Muscle layer of colon (tissue), 2 donors: ENCODE measurements at regions not wholly inside any gene's neighbourhood (a gene's known extent, or its start where the extent isn't known, plus 50 kb on each side); places are given as distances from the start of the nearest gene placed in this dataset.
"Not testable (repeated sequence)": the region's sequence is repeated elsewhere in the genome, so short reads cannot be mapped to it uniquely, and the experiment has no call there.

Experiments
- H3K27ac ChIP-seq: one replicate; pipeline ENCODE4 v1.7.0; 2013; ENCODE audit warnings: low read depth, mild to moderate bottlenecking, low read length, moderate library complexity
- H3K27me3 ChIP-seq, 2 donors: one replicate each; pipeline ENCODE4 v1.7.0; 2013; ENCODE audit warnings: low read length in 2 of 2, mild to moderate bottlenecking in 2 of 2; ENCODE audit not compliant: insufficient read depth in 2 of 2, control insufficient read depth in 1 of 2
- H3K36me3 ChIP-seq: one replicate; pipeline ENCODE4 v1.7.0; 2013; ENCODE audit warnings: mild to moderate bottlenecking, low read length; ENCODE audit not compliant: insufficient read depth
- H3K4me1 ChIP-seq: one replicate; pipeline ENCODE4 v1.7.0; 2013; ENCODE audit warnings: mild to moderate bottlenecking, low read length; ENCODE audit not compliant: insufficient read depth
- H3K4me3 ChIP-seq, 2 donors: one replicate each; pipeline ENCODE4 v1.7.0; 2013; ENCODE audit warnings: low read length in 2 of 2, low read depth in 1 of 2, mild to moderate bottlenecking in 1 of 2, moderate library complexity in 1 of 2
- H3K9ac ChIP-seq: one replicate; pipeline ENCODE4 v1.7.0; 2013; ENCODE audit warnings: low read length
- H3K9me3 ChIP-seq: one replicate; pipeline ENCODE4 v1.7.0; 2013; ENCODE audit warnings: mild to moderate bottlenecking, low read length
- donor health status: abdominal sarcoma.
- donor health status: Adenocarcinoma of cecum.

DNA sequence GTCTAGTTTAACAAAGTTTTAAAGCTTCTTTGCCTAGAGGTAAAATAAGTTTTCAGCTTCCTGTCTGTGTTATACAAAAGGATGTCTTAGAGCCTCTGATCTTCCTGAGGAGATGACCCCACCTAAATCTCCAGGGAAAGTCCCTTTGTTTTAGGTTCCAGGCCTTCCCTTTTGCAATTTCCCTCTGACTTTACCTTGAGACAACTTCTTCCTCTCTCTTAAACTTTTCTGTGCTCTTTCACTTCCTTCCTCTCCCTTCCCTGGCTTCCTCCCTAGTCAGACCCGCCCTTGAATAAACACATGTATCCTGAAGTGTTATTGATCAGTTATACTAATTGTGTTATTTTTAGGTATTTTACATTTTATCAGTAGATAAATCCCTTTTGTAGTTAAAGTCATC is 134.8 kb downstream of the DYRK2 start:
- no peaks in the 10 kb centered on the region for H3K36me3 ChIP-seq
- H3K4me3 ChIP-seq = no peak overlapping the region
- no peaks in the 10 kb centered on the region for H3K27me3 ChIP-seq

GRCh38 chr12:67784831-67785230 is 136.3 kb downstream of the DYRK2 start:
- H3K36me3 ChIP-seq = no peaks in the 10 kb centered on the region
- H3K9ac ChIP-seq = no peak overlapping the region
- no peaks in the 10 kb centered on the region for H3K27me3 ChIP-seq
- no peak overlapping the region for H3K27ac ChIP-seq
- no peaks in the 10 kb centered on the region for H3K4me1 ChIP-seq
- no peaks in the 10 kb centered on the region for H3K9me3 ChIP-seq
- H3K4me3 ChIP-seq = no peak overlapping the region

More for the DNA sequence above, 134.8 kb downstream of the DYRK2 start:
- H3K9ac ChIP-seq = no peak overlapping the region
- no peak overlapping the region for H3K27ac ChIP-seq
- no peaks in the 10 kb centered on the region for H3K9me3 ChIP-seq
- H3K4me1 ChIP-seq = no peaks in the 10 kb centered on the region

DNA sequence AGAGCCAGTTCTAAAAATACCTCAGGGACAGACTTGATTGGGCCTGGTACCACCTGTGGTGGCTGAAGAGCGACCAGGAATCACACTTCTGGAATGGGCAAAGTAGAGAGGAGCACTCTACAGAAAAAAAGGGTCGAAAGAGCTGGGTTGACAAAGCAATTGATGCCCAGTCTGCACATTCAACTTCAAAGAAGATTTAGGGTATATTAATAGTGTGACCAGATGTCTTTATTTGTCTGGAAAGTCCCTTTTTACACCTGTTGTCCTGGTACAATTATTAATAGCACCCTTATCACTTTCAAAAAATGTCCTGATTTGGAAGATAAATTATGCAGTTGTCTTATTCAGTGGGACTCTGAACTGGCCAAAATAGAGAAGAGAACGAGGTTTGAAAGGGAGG is 137.5 kb downstream of the DYRK2 start:
- H3K9ac ChIP-seq = no peak overlapping the region
- H3K36me3 ChIP-seq = no peaks in the 10 kb centered on the region
- no peaks in the 10 kb centered on the region for H3K27me3 ChIP-seq
- no peaks in the 10 kb centered on the region for H3K4me1 ChIP-seq
- H3K27ac ChIP-seq = no peak overlapping the region
- no peaks in the 10 kb centered on the region for H3K9me3 ChIP-seq
- H3K4me3 ChIP-seq = no peak overlapping the region

DNA sequence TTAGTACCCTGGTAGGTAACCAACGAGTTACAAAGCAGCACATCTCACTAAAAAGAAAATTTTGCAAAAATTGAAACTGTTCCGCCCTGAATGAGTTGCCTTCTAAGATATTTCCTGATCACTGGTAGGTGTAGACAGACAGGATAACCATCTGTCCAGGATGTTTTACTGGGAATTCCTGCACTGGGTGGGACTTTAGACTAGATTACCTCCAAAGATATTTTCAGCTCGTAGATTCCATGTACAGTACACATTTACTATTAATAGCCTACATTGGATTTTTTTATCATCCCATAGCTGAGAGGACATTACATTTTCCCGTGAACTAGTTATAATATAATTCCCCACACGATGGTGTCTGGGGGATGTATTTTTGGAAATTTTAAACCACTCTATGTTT is 139.6 kb downstream of the DYRK2 start:
- Histone ChIP-seq H3K27ac (no peak overlapping the region), H3K36me3 (no peaks in the 10 kb centered on the region), H3K9me3 (no peaks in the 10 kb centered on the region), H3K4me1 (no peaks in the 10 kb centered on the region), H3K4me3 (no peak overlapping the region), H3K27me3 (no peaks in the 10 kb centered on the region), H3K9ac (no peak overlapping the region)

- Histone ChIP-seq H3K4me1 (no peaks in the 10 kb centered on the region), H3K36me3 (no peaks in the 10 kb centered on the region), H3K9me3 (no peaks in the 10 kb centered on the region), H3K27ac (no peak overlapping the region), H3K27me3 (no peaks in the 10 kb centered on the region), H3K9ac (no peak overlapping the region), H3K4me3 (no peak overlapping the region)
Measured at GRCh38 chr12:67789266-67789665, 140.7 kb downstream of the DYRK2 start.

- Histone ChIP-seq H3K27ac (no peak overlapping the region), H3K9ac (no peak overlapping the region), H3K4me3 (no peak overlapping the region), H3K4me1 (no peaks in the 10 kb centered on the region), H3K27me3 (no peaks in the 10 kb centered on the region), H3K9me3 (no peaks in the 10 kb centered on the region), H3K36me3 (no peaks in the 10 kb centered on the region)
Measured at GRCh38 chr12:67790660-67791059, 142.1 kb downstream of the DYRK2 start.

DNA sequence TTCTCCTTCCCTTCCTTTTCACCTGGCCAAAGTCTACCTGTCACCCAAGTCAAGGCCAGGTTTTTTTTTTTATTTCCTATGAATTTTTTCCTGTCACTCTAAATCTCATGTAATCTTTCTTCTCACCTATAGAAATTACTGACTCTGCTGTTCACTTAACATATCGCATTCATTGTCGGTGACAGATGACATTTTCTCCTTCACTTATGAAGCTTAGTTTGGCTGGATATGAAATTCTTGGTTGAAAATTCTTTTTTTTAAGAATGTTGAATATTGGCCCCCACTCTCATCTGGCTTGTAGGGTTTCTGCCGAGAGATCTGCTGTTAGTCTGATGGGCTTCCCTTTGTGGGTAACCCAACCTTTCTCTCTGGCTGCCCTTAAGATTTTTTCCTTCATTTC is 142.8 kb downstream of the DYRK2 start:
- not testable (repeated sequence) for H3K27me3 ChIP-seq, H3K36me3 ChIP-seq, H3K9me3 ChIP-seq, H3K4me3 ChIP-seq, H3K27ac ChIP-seq, H3K9ac ChIP-seq, H3K4me1 ChIP-seq

- Histone ChIP-seq H3K4me1 (peaks cover 3% of the 10 kb centered on the region), H3K27ac (no peak overlapping the region), H3K4me3 (no peak overlapping the region), H3K36me3 (no peaks in the 10 kb centered on the region), H3K9ac (no peak overlapping the region), H3K9me3 (no peaks in the 10 kb centered on the region), H3K27me3 (no peaks in the 10 kb centered on the region)
Measured at GRCh38 chr12:67792185-67792584, 143.6 kb downstream of the DYRK2 start.

DNA sequence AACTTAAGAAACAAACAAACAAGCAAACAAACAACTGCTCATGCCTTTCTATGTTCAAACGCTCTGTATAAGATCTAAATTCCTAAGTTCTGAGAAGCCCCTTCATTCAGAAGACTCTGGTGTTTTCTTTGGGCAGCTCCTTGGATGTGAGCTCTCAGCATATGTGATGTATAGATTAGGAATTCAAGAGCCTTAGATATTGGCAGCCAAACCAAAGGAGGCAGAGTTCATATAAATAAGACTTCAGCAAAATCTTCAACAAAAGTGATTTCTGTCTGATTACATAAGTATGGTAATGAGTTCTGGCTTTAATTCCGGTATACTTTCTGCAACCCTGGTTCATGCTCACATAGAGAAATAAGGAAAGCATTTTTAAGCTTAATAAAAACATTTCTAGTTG is 145.6 kb downstream of the DYRK2 start:
- Histone ChIP-seq H3K4me1 (peaks cover 23% of the 10 kb centered on the region), H3K36me3 (no peaks in the 10 kb centered on the region), H3K4me3 (no peak overlapping the region), H3K9ac (no peak overlapping the region), H3K27ac (no peak overlapping the region), H3K27me3 (no peaks in the 10 kb centered on the region), H3K9me3 (no peaks in the 10 kb centered on the region)

GRCh38 chr12:67795236-67795635 is 146.7 kb downstream of the DYRK2 start:
- peaks cover 29% of the 10 kb centered on the region for H3K4me1 ChIP-seq
- no peak overlapping the region for H3K9ac ChIP-seq
- no peak overlapping the region for H3K4me3 ChIP-seq
- H3K36me3 ChIP-seq = no peaks in the 10 kb centered on the region
- H3K27ac ChIP-seq = no peak overlapping the region
- no peaks in the 10 kb centered on the region for H3K27me3 ChIP-seq
- no peaks in the 10 kb centered on the region for H3K9me3 ChIP-seq

DNA sequence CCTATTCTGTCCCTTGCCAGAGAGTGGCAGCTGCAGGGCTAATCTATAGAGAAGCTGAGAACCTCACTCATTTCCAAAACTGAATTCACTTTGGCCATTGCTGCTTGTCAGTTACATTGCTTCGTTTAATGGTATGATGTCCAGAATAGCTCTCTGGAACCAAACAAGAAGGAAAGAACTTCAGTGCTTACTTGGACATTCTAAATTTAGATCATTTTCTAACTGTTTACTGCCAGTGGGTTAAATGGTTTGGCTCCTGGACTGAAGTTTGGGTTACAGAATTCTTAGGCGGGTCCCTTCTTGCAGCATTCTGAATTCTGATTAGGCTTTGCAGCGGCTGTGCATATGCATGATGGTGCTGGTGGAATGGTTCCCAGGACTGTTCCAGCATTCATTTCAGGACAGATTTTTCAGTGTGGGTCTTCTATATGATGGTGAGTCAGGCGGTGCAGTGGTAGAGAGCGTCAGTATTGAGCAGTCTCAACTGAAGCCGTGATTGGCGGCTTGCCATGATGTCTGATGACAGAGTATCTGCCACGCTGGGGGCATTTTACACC is 148.7 kb downstream of the DYRK2 start:
- H3K4me3 ChIP-seq = no peak overlapping the region

GRCh38 chr12:67797753-67798152 is 149.2 kb downstream of the DYRK2 start:
- Histone ChIP-seq H3K9me3 (no peaks in the 10 kb centered on the region), H3K27ac (no peak overlapping the region), H3K27me3 (no peaks in the 10 kb centered on the region), H3K4me3 (no peak overlapping the region), H3K9ac (no peak overlapping the region), H3K36me3 (no peaks in the 10 kb centered on the region), H3K4me1 (peaks cover 31% of the 10 kb centered on the region)

More for the DNA sequence above, 148.7 kb downstream of the DYRK2 start:
- Histone ChIP-seq H3K9me3 (no peaks in the 10 kb centered on the region), H3K4me1 (peaks cover 29% of the 10 kb centered on the region), H3K27me3 (no peaks in the 10 kb centered on the region), H3K36me3 (no peaks in the 10 kb centered on the region), H3K27ac (peak overlapping the region; percentile 1), H3K9ac (no peak overlapping the region)
